ENCODE measurements at regions not wholly inside any gene's neighbourhood (a gene's known extent, or its start where the extent isn't known, plus 50 kb on each side); places are given as distances from the start of the nearest gene placed in this dataset.

GRCh38 chr11:109993786-109994185, 99.4 kb upstream of the ZC3H12C start:
- ATAC-seq (ENCODE audit: low FRiP score) (no peak), DNase-seq (ENCODE audit: low spot score) (no peak)
- TF ChIP-seq CTCF (IDR thresholded peaks at IDR 0.05) = no peak

GRCh38 chr11:109994907-109995306, 98.3 kb upstream of the ZC3H12C start:
- no peak for TF ChIP-seq CTCF (IDR thresholded peaks at IDR 0.05)
- ATAC-seq (ENCODE audit: low FRiP score) (no peak), DNase-seq (ENCODE audit: low spot score) (no peak)

DNA sequence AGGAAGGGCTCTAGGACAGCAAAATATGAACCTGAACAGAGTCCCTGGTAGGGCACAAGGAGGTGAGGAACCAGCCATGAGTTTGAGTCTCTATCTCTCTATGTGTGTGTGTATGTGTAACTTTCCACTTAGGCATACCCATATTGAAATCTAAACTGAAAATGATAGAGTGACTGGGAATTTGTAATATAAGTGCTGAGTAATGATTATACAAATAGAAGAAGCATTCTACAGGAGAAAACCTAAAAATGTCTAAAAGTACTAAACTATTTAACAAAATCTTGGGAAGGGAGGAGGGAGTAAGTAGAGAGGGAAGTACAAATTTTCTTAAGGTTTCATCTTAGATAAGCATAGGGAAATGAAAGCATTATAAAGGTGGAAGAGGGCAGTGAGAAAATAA, 97.1 kb upstream of the ZC3H12C start:
- no peak for TF ChIP-seq CTCF (IDR thresholded peaks at IDR 0.05)
- ATAC-seq (ENCODE audit: low FRiP score) (no peak), DNase-seq (ENCODE audit: low spot score) (no peak)

- no peak for TF ChIP-seq CTCF (IDR thresholded peaks at IDR 0.05)
- DNase-seq (ENCODE audit: low spot score) = no peak
- ATAC-seq (ENCODE audit: low FRiP score) = no peak
These were observed 94.3 kb upstream of the ZC3H12C start for GRCh38 chr11:109998921-109999320.

DNA sequence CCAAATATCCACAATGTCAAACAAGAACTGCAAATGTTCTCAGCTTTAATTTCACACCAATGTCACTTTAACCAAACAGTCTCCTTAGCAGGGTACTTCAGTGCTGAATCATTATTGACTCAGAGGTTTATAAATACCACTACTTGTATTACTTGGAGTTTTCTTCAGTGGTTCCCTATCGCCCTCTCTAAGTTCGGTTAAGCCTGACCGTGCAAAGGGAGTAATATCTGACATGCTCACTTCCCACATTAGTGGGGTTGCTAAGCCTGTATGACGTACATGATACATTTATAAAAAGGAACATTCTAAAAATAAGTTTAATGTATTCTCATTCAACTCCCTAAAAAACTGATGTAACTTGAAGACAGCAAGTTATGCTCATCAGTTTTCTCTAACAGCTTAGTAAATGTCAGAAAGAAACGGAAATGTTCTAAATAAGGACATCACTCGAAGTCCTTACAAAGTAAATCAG, 93.1 kb upstream of the ZC3H12C start:
- ATAC-seq (ENCODE audit: low FRiP score) (no peak), DNase-seq (ENCODE audit: low spot score) (no peak)
- no peak for TF ChIP-seq CTCF (IDR thresholded peaks at IDR 0.05)

GRCh38 chr11:110000850-110001249, 92.3 kb upstream of the ZC3H12C start:
- DNase-seq (ENCODE audit: low spot score) (no peak), ATAC-seq (ENCODE audit: low FRiP score) (no peak)
- TF ChIP-seq CTCF (IDR thresholded peaks at IDR 0.05) = no peak

DNA sequence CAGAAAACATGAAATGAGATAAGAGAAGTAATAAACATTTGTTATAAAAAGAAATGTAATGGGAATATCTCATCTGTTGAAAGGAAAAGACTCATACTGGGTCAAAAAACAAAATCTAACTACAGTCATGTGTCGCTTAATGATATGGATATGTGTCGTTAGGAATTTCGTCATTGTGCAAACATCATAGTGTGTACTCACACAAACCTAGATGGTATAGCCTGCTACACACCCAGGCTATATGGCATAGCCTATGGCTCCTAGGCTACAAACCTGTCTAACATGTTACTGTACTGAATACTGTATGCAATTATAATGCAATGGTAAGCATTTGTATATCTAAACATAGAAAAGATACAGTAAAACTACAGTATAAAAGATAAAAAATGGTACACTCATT, 89.8 kb upstream of the ZC3H12C start:
- DNase-seq (ENCODE audit: low spot score) (no peak), ATAC-seq (ENCODE audit: low FRiP score) (no peak)
- no peak for TF ChIP-seq CTCF (IDR thresholded peaks at IDR 0.05)

Measured in omental fat pad (tissue), 3 donors.